B cell (primary cell): ENCODE measurements at regions not wholly inside any gene's neighbourhood (a gene's known extent, or its start where the extent isn't known, plus 50 kb on each side); places are given as distances from the start of the nearest gene placed in this dataset.

Experiments
- ATAC-seq: fragments of 200-7000 bp; cut with Tn5 transposase; one replicate; pipeline ENCODE4 v1.10.0; 2021; ENCODE audit warnings: low read depth, mild to moderate bottlenecking, moderate number of reproducible peaks, moderate library complexity
- CTCF ChIA-PET: fragments of 350-600 bp; sonication (Branson Sonifier 250); formaldehyde crosslinking; loops from one replicate; lab custom pipeline; 2021; ENCODE audit warnings: antibody characterized with exemption, inconsistent platforms; lab: Charles Lee
- POLR2A ChIA-PET: fragments of 350-600 bp; sonication (Branson Sonifier 250); formaldehyde crosslinking; loops from one replicate; lab custom pipeline; 2021; ENCODE audit warnings: antibody characterized with exemption; lab: Charles Lee
- DNase-seq: peaks from one replicate; pipeline ENCODE4 v3.0.0; 2013
- H2AFZ ChIP-seq: 2 replicates; pipeline ENCODE4 v1.6.1; 2012; ENCODE audit warnings: mild to moderate bottlenecking, low read depth, low read length; ENCODE audit not compliant: insufficient read depth, poor library complexity, severe bottlenecking
- H3K27ac ChIP-seq, 2 donors: 1 replicate in 1 of 2; 2 replicates in 1 of 2; pipeline ENCODE4 v1.5.1; 2012 to 2013; ENCODE audit warnings: low read length in 2 of 2, mild to moderate bottlenecking in 2 of 2, moderate library complexity in 1 of 2
- H3K27me3 ChIP-seq, 4 experiments: fragments of 200-600 bp in 1 of 4; sonication (generic) in 1 of 4; replicated peaks in 1 of 4; 1 replicate in 2 of 4; 2 replicates in 2 of 4; pipeline versions ENCODE4 v1.6.1 to v1.7.0; 2013 to 2016; ENCODE audit warnings: low read length in 3 of 4, mild to moderate bottlenecking in 2 of 4, mixed read lengths in 1 of 4, moderate library complexity in 1 of 4; ENCODE audit not compliant: insufficient read depth in 4 of 4, control insufficient read depth in 3 of 4; ENCODE audit errors: control extremely low read depth in 1 of 4
- H3K36me3 ChIP-seq, 2 experiments: replicated peaks in 1 of 2; 1 replicate in 1 of 2; 2 replicates in 1 of 2; pipeline versions ENCODE4 v1.6.1 to v1.7.1; 2013; ENCODE audit warnings: low read length in 1 of 2; ENCODE audit not compliant: insufficient read depth in 2 of 2, control insufficient read depth in 1 of 2; ENCODE audit errors: control extremely low read depth in 1 of 2, extremely low read depth in 1 of 2
- H3K4me1 ChIP-seq, 2 donors: fragments of 200-600 bp in 1 of 2; sonication (generic) in 1 of 2; 1 replicate in 1 of 2; 2 replicates in 1 of 2; pipeline versions ENCODE4 v1.5.1 to v1.6.1; 2013 to 2017; ENCODE audit warnings: low read length in 2 of 2; ENCODE audit not compliant: control insufficient read depth in 2 of 2, insufficient read depth in 2 of 2
- H3K4me2 ChIP-seq: replicated peaks from 2 replicates; pipeline ENCODE3; 2012; ENCODE audit warnings: mild to moderate bottlenecking, low read depth, low read length; ENCODE audit not compliant: poor library complexity, severe bottlenecking
- H3K4me3 ChIP-seq, 5 experiments: fragments of 200-600 bp in 1 of 5; sonication (generic) in 1 of 5; 1 replicate in 3 of 5; 2 replicates in 2 of 5; pipeline versions ENCODE4 v1.5.1 to v1.7.0; 2011 to 2016; ENCODE audit warnings: low read length in 4 of 5, mild to moderate bottlenecking in 4 of 5, low read depth in 2 of 5, control low read depth in 1 of 5, moderate library complexity in 1 of 5; ENCODE audit not compliant: insufficient read depth in 1 of 5; ENCODE audit errors: control extremely low read depth in 1 of 5, extremely low read depth in 1 of 5
- H3K79me2 ChIP-seq: fragments of 200-600 bp; sonication (generic); one replicate; pipeline ENCODE4 v1.6.0; 2016; ENCODE audit warnings: low read length; ENCODE audit not compliant: control insufficient read depth, insufficient read depth
- H3K9ac ChIP-seq: fragments of 200-600 bp; sonication (generic); 2 replicates; pipeline ENCODE4 v1.6.1; 2017; ENCODE audit warnings: mild to moderate bottlenecking, low read length, moderate library complexity
- H3K9me3 ChIP-seq, 3 donors: one replicate each; pipeline versions ENCODE4 v1.6.1 to v1.7.1; 2013; ENCODE audit warnings: low read length in 2 of 3; ENCODE audit not compliant: control insufficient read depth in 2 of 3, insufficient read depth in 1 of 3; ENCODE audit errors: control extremely low read depth in 1 of 3
- H4K20me1 ChIP-seq: 2 replicates; pipeline ENCODE4 v1.6.0; 2012; ENCODE audit warnings: mild to moderate bottlenecking, low read length; ENCODE audit not compliant: insufficient read depth, control insufficient read depth, poor library complexity, severe bottlenecking
- H3K27ac Mint-ChIP-seq: one replicate; pipeline ENCODE4 v1.8.0; 2021; ENCODE audit warnings: mixed read lengths
- H3K27me3 Mint-ChIP-seq: one replicate; pipeline ENCODE4 v1.8.0; 2021; ENCODE audit warnings: mixed read lengths
- H3K4me1 Mint-ChIP-seq: one replicate; pipeline ENCODE4 v1.8.0; 2021; ENCODE audit warnings: mixed read lengths
- H3K4me3 Mint-ChIP-seq: one replicate; pipeline ENCODE4 v1.8.0; 2021; ENCODE audit warnings: mixed read lengths
- H3K9me3 Mint-ChIP-seq: one replicate; pipeline ENCODE4 v1.8.0; 2022; ENCODE audit warnings: mixed read lengths; ENCODE audit not compliant: insufficient read depth
- CTCF ChIP-seq: fragments of 200-600 bp; IDR thresholded peaks from one replicate; pipeline ENCODE4 v1.8.0; 2022; ENCODE audit warnings: antibody characterized with exemption, mild to moderate bottlenecking
- EZH2 ChIP-seq: IDR thresholded peaks from 2 replicates; pipeline ENCODE4 v1.6.1; 2012; ENCODE audit warnings: borderline replicate concordance, low read depth, mild to moderate bottlenecking, moderate library complexity, low read length; ENCODE audit not compliant: insufficient read depth, poor library complexity, severe bottlenecking
- whole genome bisulfite sequencing: methylation state at CpG from one replicate; pipeline ENCODE4 v1.1.5; 2013; ENCODE audit warnings: missing lambda C conversion rate; ENCODE audit not compliant: insufficient coverage; 5-methylcytosine and 5-hydroxymethylcytosine counted together
- intact Hi-C: fragments of 100-400 bp; cut with micrococcal nuclease; formaldehyde crosslinking; loops from one replicate; pipeline ENCODE4 v1.10.0; 2022

- no peak for DNase-seq
- Histone ChIP-seq H3K9me3 (peaks cover 0 to 4% (median 0%) of the 10 kb centered on the region in 3 donors), H3K27ac (no peak overlapping the region), H3K36me3 (no peaks in the 10 kb centered on the region), H3K4me1 (no peaks in the 10 kb centered on the region), H4K20me1 (no peaks in the 10 kb centered on the region), H3K9ac (no peak overlapping the region), H3K4me3 (no peak overlapping the region), H3K27me3 (no peaks in the 10 kb centered on the region), H2AFZ (no peak overlapping the region), H3K79me2 (no peaks in the 10 kb centered on the region), H3K4me2 (no peak overlapping the region)
- CTCF ChIA-PET, result no interaction called here
- intact Hi-C loops, result no loop called here
- Mint-ChIP-seq H3K27ac (no peak overlapping the region), H3K27me3 (no peaks in the 10 kb centered on the region), H3K4me3 (no peak overlapping the region), H3K4me1 (no peaks in the 10 kb centered on the region), H3K9me3 (no peaks in the 10 kb centered on the region)
- TF ChIP-seq CTCF (no peak), EZH2 (no peak)
- POLR2A ChIA-PET, result no interaction called here
- WGBS, result 100% methylated on average over 1 of the region's 5 CpGs
- no peak for ATAC-seq
Measured at GRCh38 chr10:29023678-29024077, 265.2 kb upstream of the LYZL1 start.

GRCh38 chr10:29026065-29026797 is 262.6 kb upstream of the LYZL1 start:
- no peak for ATAC-seq
- Mint-ChIP-seq H3K4me1 (no peaks in the 10 kb centered on the region), H3K27me3 (peaks cover 5% of the 10 kb centered on the region), H3K4me3 (no peak overlapping the region), H3K9me3 (no peaks in the 10 kb centered on the region), H3K27ac (no peak overlapping the region)
- H3K4me1 ChIP-seq, result no peaks in the 10 kb centered on the region
- ChIA-PET POLR2A (no interaction called here), CTCF (no interaction called here)
- no peak overlapping the region for H3K4me2 ChIP-seq
- no peak overlapping the region for H3K4me3 ChIP-seq
- no peaks in the 10 kb centered on the region for H3K79me2 ChIP-seq
- no peak overlapping the region for H2AFZ ChIP-seq
- intact Hi-C loops, result no loop called here
- no peak for DNase-seq
- 86% methylated on average over 9 of the region's 10 CpGs for WGBS
- TF ChIP-seq CTCF, result no peak
- no peak for TF ChIP-seq EZH2
- H3K27me3 ChIP-seq, result no peaks in the 10 kb centered on the region
- no peaks in the 10 kb centered on the region for H4K20me1 ChIP-seq
- no peak overlapping the region for H3K27ac ChIP-seq
- H3K9ac ChIP-seq, result no peak overlapping the region
- peaks cover 0 to 4% (median 0%) of the 10 kb centered on the region in 3 donors for H3K9me3 ChIP-seq
- no peaks in the 10 kb centered on the region for H3K36me3 ChIP-seq
